Kidney (tissue), 13 donors: ENCODE measurements at regions not wholly inside any gene's neighbourhood (a gene's known extent, or its start where the extent isn't known, plus 50 kb on each side); places are given as distances from the start of the nearest gene placed in this dataset.
"Not testable (repeated sequence)": the region's sequence is repeated elsewhere in the genome, so short reads cannot be mapped to it uniquely, and the experiment has no call there.

Source experiments
- DNase-seq, 5 donors: peaks; one replicate each; pipeline ENCODE4 v3.0.0-alpha.2; 2013 to 2020
- FAIRE-seq: peaks from 2 replicates; lab custom pipeline; 2012; peaks lifted over from hg19 to GRCh38; lab: Jason Lieb, UNC
- H3K27ac ChIP-seq, 2 donors: one replicate each; pipeline ENCODE4 v1.7.0; 2013; ENCODE audit warnings: low read depth in 2 of 2, low read length in 2 of 2, inconsistent platforms in 1 of 2
- H3K27me3 ChIP-seq: one replicate; pipeline ENCODE4 v1.7.1; 2013; ENCODE audit warnings: low read length, inconsistent platforms; ENCODE audit not compliant: control insufficient read depth, insufficient read depth
- H3K36me3 ChIP-seq, 3 donors: one replicate each; pipeline versions ENCODE4 v1.7.0 to v1.7.1; 2013; ENCODE audit warnings: low read length in 3 of 3, control low read depth in 1 of 3, inconsistent platforms in 1 of 3; ENCODE audit not compliant: insufficient read depth in 3 of 3, control insufficient read depth in 2 of 3
- H3K4me1 ChIP-seq, 3 donors: one replicate each; pipeline versions ENCODE4 v1.7.0 to v1.7.1; 2013; ENCODE audit warnings: low read length in 3 of 3, inconsistent platforms in 1 of 3, low read depth in 1 of 3; ENCODE audit not compliant: control insufficient read depth in 2 of 3, insufficient read depth in 2 of 3
- H3K4me3 ChIP-seq, 3 donors: one replicate each; pipeline versions ENCODE4 v1.7.0 to v1.8.1; 2013; ENCODE audit warnings: low read length in 3 of 3, control low read depth in 1 of 3, inconsistent platforms in 1 of 3
- H3K9ac ChIP-seq, 3 donors: one replicate each; pipeline versions ENCODE4 v1.7.0 to v1.7.1; 2013; ENCODE audit warnings: low read length in 3 of 3, control low read depth in 1 of 3, inconsistent platforms in 1 of 3
- H3K9me3 ChIP-seq, 3 donors: one replicate each; pipeline versions ENCODE4 v1.7.0 to v1.7.1; 2013; ENCODE audit warnings: low read length in 3 of 3, control low read depth in 1 of 3, inconsistent platforms in 1 of 3; ENCODE audit not compliant: control insufficient read depth in 2 of 3, insufficient read depth in 1 of 3
- intact Hi-C: fragments of 100-400 bp; cut with DNase I; formaldehyde crosslinking; loops from one replicate; pipeline ENCODE4 v1.11.1; 2022
- TF ChIP-seq, protein P1 (sequence below): IDR thresholded peaks from 3 replicates; pipeline ENCODE4 v1.5.1; 2012; ENCODE audit warnings: mild to moderate bottlenecking, moderate library complexity, borderline replicate concordance; ENCODE audit not compliant: insufficient read depth; ENCODE audit errors: extremely low read depth
- donor health status: control.
- donor health status: control.
- donor health status: control.
- donor health status: control.
- donor health status: control.
- donor health status: DM: yes; HTN: yes; CAD: no.
- donor health status: Normal renal cell carcinoma (clear cell type).

DNA sequence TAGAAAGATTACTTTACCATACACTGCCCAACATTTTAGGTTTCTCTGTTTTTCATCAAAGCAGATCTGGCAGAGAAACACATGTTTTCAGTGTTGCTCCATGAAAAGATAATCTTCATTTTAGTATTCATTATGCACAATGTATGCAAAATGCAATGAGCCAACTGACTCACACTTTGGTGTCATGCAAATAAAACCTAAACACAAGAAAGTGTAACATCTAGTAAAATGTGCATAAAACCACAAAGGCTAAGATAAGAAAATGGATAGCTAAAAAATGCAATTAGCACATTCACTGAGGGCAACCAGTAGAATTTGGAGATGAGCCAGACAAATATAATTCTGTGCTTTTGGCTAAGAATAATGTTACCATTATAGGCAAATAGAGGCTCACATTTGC lies 203.5 kb upstream of the UBE2E3 start:
- H3K9me3 ChIP-seq, result no peaks in the 10 kb centered on the region
- H3K27me3 ChIP-seq, result no peaks in the 10 kb centered on the region
- H3K36me3 ChIP-seq, result no peaks in the 10 kb centered on the region
- H3K27ac ChIP-seq, result no peak overlapping the region
- intact Hi-C loops, result no loop called here
- FAIRE-seq, result no peak
- H3K9ac ChIP-seq, result no peak overlapping the region
- no peaks in the 10 kb centered on the region for H3K4me1 ChIP-seq
- DNase-seq, result no peak
- no peak overlapping the region for H3K4me3 ChIP-seq
- TF ChIP-seq, protein P1, sequence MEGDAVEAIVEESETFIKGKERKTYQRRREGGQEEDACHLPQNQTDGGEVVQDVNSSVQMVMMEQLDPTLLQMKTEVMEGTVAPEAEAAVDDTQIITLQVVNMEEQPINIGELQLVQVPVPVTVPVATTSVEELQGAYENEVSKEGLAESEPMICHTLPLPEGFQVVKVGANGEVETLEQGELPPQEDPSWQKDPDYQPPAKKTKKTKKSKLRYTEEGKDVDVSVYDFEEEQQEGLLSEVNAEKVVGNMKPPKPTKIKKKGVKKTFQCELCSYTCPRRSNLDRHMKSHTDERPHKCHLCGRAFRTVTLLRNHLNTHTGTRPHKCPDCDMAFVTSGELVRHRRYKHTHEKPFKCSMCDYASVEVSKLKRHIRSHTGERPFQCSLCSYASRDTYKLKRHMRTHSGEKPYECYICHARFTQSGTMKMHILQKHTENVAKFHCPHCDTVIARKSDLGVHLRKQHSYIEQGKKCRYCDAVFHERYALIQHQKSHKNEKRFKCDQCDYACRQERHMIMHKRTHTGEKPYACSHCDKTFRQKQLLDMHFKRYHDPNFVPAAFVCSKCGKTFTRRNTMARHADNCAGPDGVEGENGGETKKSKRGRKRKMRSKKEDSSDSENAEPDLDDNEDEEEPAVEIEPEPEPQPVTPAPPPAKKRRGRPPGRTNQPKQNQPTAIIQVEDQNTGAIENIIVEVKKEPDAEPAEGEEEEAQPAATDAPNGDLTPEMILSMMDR, result no peak

DNA sequence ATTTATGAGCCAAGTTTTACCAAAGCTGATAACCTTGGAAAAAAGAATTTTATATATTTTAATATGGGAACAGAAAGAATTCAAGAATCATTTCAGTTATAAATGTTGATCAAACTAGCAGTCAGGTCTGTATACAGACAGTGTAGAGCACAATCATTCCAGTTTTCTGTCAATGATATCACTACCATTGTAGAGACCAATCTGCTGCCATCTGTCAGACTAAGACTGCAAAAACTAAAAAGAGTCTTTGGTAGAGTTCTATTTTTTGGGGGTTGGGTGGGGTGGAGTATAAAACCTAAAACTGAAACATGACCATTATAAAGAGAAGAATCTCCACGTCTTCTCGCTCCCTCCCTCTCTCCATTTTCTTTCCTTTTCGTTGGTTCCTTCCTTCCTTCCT lies 204.7 kb upstream of the UBE2E3 start:
- FAIRE-seq (no peak), DNase-seq (no peak)
- H3K36me3 ChIP-seq, result no peaks in the 10 kb centered on the region
- H3K9me3 ChIP-seq, result no peaks in the 10 kb centered on the region
- no peak overlapping the region for H3K9ac ChIP-seq
- TF ChIP-seq, protein P1, result no peak
- H3K4me3 ChIP-seq, result no peak overlapping the region
- no peaks in the 10 kb centered on the region for H3K27me3 ChIP-seq
- H3K4me1 ChIP-seq, result no peaks in the 10 kb centered on the region
- H3K27ac ChIP-seq, result no peak overlapping the region
- intact Hi-C loops, result no loop called here

DNA sequence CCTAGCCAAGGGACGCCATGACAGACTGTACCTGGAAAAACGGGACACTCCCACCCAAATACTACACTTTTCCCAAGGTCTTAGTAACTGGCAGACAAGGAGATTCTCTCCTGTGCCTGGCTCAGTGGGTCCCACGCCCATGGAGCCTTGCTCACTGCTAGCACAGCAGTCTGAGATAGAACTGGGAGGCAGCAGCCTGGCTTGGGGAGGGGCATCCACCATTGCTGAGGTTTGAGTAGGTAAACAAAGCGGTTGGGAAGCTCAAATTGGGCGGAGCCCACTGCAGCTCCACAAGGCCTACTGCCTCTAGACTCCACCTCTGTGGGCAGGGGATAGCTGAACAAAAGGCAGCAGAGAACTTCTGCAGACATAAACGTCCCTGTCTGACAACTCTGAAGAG lies 215.1 kb upstream of the UBE2E3 start:
- H3K36me3 ChIP-seq, intact Hi-C loops, FAIRE-seq, H3K27me3 ChIP-seq, H3K27ac ChIP-seq, H3K9me3 ChIP-seq, H3K4me1 ChIP-seq, H3K4me3 ChIP-seq, H3K9ac ChIP-seq: not testable (repeated sequence)
- peak in 1 of 5 donors; percentile 62 for DNase-seq

DNA sequence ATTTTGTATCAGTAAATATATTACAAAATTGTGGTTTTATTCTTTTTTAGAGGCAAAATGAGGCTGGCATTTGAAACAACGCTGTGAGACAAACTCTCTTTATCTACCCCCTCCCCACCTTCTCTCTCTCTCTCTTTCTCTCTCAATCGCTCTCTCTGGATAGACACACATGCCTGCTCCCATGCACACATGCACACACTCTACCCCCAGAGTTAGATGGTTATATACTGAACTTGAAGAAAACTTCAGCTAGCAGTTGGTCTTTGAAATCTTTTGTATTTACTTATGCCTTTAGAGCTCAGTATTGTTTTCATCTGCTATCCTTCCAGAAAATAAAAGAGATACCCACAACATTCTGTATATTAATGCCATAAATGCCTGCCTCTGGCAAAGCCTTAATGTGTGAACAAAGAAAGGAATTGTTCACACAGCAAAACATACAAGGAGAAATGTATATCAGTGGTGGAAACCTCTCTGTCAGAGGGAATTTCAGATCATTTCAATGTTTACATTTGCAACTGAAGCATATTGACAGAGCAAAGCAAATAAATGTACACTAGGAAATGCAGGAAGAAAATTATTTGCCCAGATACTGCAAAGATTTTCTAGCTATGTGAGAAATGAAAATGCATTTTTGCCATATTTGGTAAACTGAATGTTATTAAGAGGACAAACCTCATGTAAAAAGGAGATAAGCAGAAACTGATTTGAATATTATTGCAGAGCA lies 217.0 kb upstream of the UBE2E3 start:
- no peak for FAIRE-seq
- H3K27me3 ChIP-seq, result no peaks in the 10 kb centered on the region
- intact Hi-C loops, result no loop called here
- no peak overlapping the region for H3K9ac ChIP-seq
- H3K4me1 ChIP-seq, result no peaks in the 10 kb centered on the region
- H3K27ac ChIP-seq, result no peak overlapping the region
- H3K9me3 ChIP-seq, result no peaks in the 10 kb centered on the region
- H3K36me3 ChIP-seq, result no peaks in the 10 kb centered on the region
- DNase-seq, result no peak
- H3K4me3 ChIP-seq, result no peak overlapping the region
- TF ChIP-seq, protein P1, result no peak
